Right atrium auricular region (tissue), 2 donors: ENCODE measurements at regions not wholly inside any gene's neighbourhood (a gene's known extent, or its start where the extent isn't known, plus 50 kb on each side); places are given as distances from the start of the nearest gene placed in this dataset.

ENCODE experiments used
- DNase-seq: peaks from one replicate; pipeline ENCODE4 v3.0.0-alpha.2; 2019; ENCODE audit warnings: low spot score
- H3K27ac ChIP-seq, 2 donors: fragments of 200-600 bp; sonication (generic); 1 replicate in 1 of 2; 2 replicates in 1 of 2; pipeline ENCODE4 v1.5.1; 2016 to 2019
- H3K27me3 ChIP-seq, 2 donors: fragments of 200-600 bp; sonication (generic); one replicate each; pipeline versions ENCODE4 v1.5.1 to v1.6.0; 2017 to 2019
- H3K36me3 ChIP-seq: fragments of 200-600 bp; sonication (generic); one replicate; pipeline ENCODE4 v1.5.1; 2016
- H3K4me1 ChIP-seq, 2 donors: fragments of 200-600 bp; sonication (generic); one replicate each; pipeline versions ENCODE4 v1.5.1 to v1.6.0; 2017 to 2019
- H3K4me3 ChIP-seq, 2 donors: fragments of 200-600 bp; sonication (generic); 1 replicate in 1 of 2; 2 replicates in 1 of 2; pipeline ENCODE4 v1.5.1; 2017 to 2019; ENCODE audit warnings: mild to moderate bottlenecking in 1 of 2, moderate library complexity in 1 of 2
- H3K9me3 ChIP-seq, 2 donors: fragments of 200-600 bp; sonication (generic); one replicate each; pipeline ENCODE4 v1.5.1; 2019
- CTCF ChIP-seq, 2 donors: fragments of 200-600 bp; sonication (generic); IDR thresholded peaks; one replicate each; pipeline ENCODE4 v1.5.1; 2019; ENCODE audit warnings: antibody characterized with exemption in 2 of 2

- no peak for DNase-seq
- Histone ChIP-seq H3K27me3 (no peaks in the 10 kb centered on the region), H3K4me3 (no peak overlapping the region), H3K9me3 (peaks cover 0 to 7% of the 10 kb centered on the region in 2 donors), H3K27ac (no peak overlapping the region), H3K4me1 (no peaks in the 10 kb centered on the region), H3K36me3 (no peaks in the 10 kb centered on the region)
- TF ChIP-seq CTCF (IDR thresholded peaks at IDR 0.05), result no peak
Measured at GRCh38 chr1:25045480-25046193, 115.6 kb upstream of the RUNX3 start.

DNA sequence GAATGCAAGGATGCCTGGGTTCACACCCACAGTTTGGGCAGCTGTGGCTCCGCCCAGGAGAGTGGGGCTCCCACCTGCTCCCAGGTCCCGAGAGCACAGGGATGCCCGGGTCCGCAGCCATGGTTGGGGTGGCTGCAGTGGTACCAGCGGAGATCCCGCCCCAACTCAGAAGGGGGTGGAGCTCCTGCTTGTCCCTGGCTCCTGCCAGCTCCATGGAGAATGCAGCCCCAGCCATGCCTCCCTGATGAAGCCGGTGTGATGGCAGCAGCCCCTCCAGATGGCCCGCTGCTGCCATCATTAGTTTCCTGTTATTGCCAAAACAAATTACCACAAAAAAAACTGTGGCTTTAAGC lies 113.1 kb upstream of the RUNX3 start:
- Histone ChIP-seq H3K9me3 (peaks cover 0 to 7% of the 10 kb centered on the region in 2 donors), H3K27ac (no peak overlapping the region), H3K4me1 (no peaks in the 10 kb centered on the region), H3K4me3 (no peak overlapping the region), H3K36me3 (no peaks in the 10 kb centered on the region), H3K27me3 (no peaks in the 10 kb centered on the region)
- no peak for TF ChIP-seq CTCF (IDR thresholded peaks at IDR 0.05)
- DNase-seq, result no peak

- H3K9me3 ChIP-seq, result peaks cover 0 to 7% of the 10 kb centered on the region in 2 donors
- H3K4me3 ChIP-seq, result no peak overlapping the region
- no peak overlapping the region for H3K27ac ChIP-seq
- H3K4me1 ChIP-seq, result no peaks in the 10 kb centered on the region
- H3K27me3 ChIP-seq, result no peaks in the 10 kb centered on the region
- no peaks in the 10 kb centered on the region for H3K36me3 ChIP-seq
- no peak for DNase-seq
- TF ChIP-seq CTCF (IDR thresholded peaks at IDR 0.05), result no peak
Measured at GRCh38 chr1:25042331-25043227, 112.5 kb upstream of the RUNX3 start.

GRCh38 chr1:25041916-25042315 lies 111.8 kb upstream of the RUNX3 start:
- Histone ChIP-seq H3K4me1 (no peaks in the 10 kb centered on the region), H3K4me3 (no peak overlapping the region), H3K27ac (no peak overlapping the region), H3K9me3 (peaks cover 0 to 7% of the 10 kb centered on the region in 2 donors), H3K36me3 (no peaks in the 10 kb centered on the region), H3K27me3 (no peaks in the 10 kb centered on the region)
- TF ChIP-seq CTCF (IDR thresholded peaks at IDR 0.05), result no peak
- no peak for DNase-seq

- DNase-seq, result no peak
Measured at GRCh38 chr1:25040122-25040685, 110.1 kb upstream of the RUNX3 start.

More at GRCh38 chr1:25040122-25040685, 110.1 kb upstream of the RUNX3 start:
- Histone ChIP-seq H3K4me3 (no peak overlapping the region), H3K9me3 (peaks cover 0 to 7% of the 10 kb centered on the region in 2 donors), H3K4me1 (no peaks in the 10 kb centered on the region), H3K36me3 (no peaks in the 10 kb centered on the region), H3K27ac (no peak overlapping the region), H3K27me3 (no peaks in the 10 kb centered on the region)
- no peak for TF ChIP-seq CTCF (IDR thresholded peaks at IDR 0.05)
